ENCODE measurements at regions not wholly inside any gene's neighbourhood (a gene's known extent, or its start where the extent isn't known, plus 50 kb on each side); places are given as distances from the start of the nearest gene placed in this dataset.
A peak's percentile ranks its signal among the peaks of the same experiment; 100 is the strongest.
"Not testable (repeated sequence)": the region's sequence is repeated elsewhere in the genome, so short reads cannot be mapped to it uniquely, and the experiment has no call there.

- not testable (repeated sequence) for DNase-seq (ENCODE audit: low spot score)
Observed at GRCh38 chr20:18876394-18876793, 62.8 kb downstream of the SCP2D1 start.

GRCh38 chr20:18879262-18879661, 65.7 kb downstream of the SCP2D1 start:
- peak; percentile 73 for DNase-seq (ENCODE audit: low spot score)

DNA sequence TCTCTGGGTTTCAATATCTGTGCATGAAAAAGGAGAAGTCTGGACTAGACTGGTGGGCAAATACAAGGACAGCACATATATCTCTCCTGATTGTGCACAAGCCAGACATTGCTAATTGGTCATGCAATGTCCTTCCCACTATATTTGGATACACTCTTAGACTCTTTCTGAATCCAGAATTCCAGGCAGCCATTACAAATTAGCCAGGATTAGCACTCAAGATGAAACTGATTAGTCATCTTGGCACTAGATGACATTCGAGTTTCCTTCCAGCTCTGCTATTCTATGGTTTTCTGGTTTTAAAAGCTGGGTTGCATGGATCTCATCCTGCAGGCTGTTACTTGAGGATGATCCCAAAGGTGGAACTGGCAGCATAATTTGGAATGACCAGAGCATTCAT, 73.2 kb downstream of the SCP2D1 start:
- no peak for DNase-seq (ENCODE audit: low spot score)

DNA sequence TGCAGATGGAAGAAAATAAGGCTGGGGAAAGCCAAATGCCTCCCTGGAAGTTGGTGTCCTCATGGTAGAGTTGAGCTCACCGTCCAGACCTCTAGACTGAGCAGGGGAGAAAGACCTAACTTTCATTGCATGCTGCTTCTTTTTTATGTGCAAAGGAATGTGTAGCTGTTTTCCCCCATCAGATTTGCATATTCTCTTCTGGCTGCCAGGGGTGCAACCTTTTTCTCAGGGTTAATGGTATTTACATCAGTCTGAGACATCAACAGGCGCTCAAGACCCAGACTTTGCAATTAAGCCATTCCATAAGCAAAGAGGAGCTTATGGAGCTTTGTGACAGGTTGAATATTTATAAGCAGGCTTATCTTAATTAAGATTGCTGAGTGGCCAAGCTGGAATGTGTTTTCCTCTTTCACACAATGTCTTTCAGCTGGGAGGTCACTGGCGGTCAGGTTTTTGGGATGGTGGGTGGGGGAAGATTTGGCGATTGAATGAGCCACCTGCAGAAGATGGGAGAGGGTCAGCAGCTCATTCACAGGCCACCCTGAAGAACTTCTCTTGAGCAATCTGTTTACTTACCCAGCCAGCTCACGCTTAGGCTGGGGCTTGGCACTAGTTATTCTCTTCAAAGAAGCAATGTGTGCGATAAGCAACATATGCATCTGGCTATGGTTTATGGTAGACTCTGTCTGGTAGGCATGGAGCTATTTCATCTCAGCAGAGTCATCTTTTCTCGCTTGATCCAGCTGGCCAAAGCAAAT, 88.6 kb downstream of the SCP2D1 start:
- DNase-seq (ENCODE audit: low spot score) = no peak

- DNase-seq (ENCODE audit: low spot score) = no peak
Observed at GRCh38 chr20:18904192-18904591, 90.6 kb downstream of the SCP2D1 start.

- peak; percentile 23 for DNase-seq (ENCODE audit: low spot score)
Observed at GRCh38 chr20:18904624-18905023, 91.0 kb downstream of the SCP2D1 start.

DNA sequence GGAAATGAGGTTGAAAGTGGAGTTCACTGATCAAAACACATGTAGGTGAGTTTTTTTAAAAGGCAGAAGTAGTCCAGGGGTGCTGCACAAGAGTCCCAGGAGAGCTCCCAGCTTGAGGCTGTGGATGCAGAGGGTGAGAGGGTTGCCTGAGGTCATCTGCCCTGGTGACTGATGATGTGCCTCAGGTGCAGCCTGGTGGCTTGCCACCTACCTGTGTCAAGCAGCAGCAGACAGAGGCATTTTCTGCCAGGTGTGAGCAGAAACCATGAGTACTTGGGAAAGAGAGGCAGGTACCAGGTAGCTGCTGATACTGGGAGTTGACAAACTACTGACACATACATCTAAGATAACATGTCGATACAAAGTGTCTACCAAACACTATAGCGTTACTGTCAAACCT, 92.5 kb downstream of the SCP2D1 start:
- no peak for DNase-seq (ENCODE audit: low spot score)

- DNase-seq (ENCODE audit: low spot score) = no peak
Observed at GRCh38 chr20:18907353-18907752, 93.8 kb downstream of the SCP2D1 start.

GRCh38 chr20:18908109-18908508, 94.5 kb downstream of the SCP2D1 start:
- no peak for DNase-seq (ENCODE audit: low spot score)

- DNase-seq (ENCODE audit: low spot score) = no peak
Observed at GRCh38 chr20:18909254-18909653, 95.7 kb downstream of the SCP2D1 start.

DNA sequence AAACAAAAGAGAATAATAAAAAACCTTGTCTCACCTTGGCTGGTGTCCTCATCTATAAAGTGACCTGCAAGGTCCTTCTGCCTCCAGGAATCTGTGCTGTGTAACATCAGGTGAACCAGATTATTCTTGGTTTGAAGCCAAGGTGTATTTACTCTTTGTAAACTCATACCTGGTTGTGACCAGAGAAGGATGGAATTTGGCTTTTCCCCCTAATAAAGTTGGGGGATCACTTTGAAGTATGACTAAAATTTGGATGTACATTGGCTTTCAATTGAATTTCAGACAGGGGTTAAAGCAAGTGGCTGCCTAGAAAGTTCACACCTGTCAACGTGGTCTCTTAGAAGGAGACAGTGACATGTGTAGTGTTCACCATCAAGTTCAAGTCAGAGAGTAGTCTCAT, 100.1 kb downstream of the SCP2D1 start:
- DNase-seq (ENCODE audit: low spot score) = no peak

- DNase-seq (ENCODE audit: low spot score) = no peak
Observed at GRCh38 chr20:18914796-18915195, 101.2 kb downstream of the SCP2D1 start.

- no peak for DNase-seq (ENCODE audit: low spot score)
Observed at GRCh38 chr20:18916886-18917750, 103.5 kb downstream of the SCP2D1 start.

GRCh38 chr20:18919996-18920395, 106.4 kb downstream of the SCP2D1 start:
- DNase-seq (ENCODE audit: low spot score) = no peak

GRCh38 chr20:18921291-18921690, 107.7 kb downstream of the SCP2D1 start:
- no peak for DNase-seq (ENCODE audit: low spot score)

- no peak for DNase-seq (ENCODE audit: low spot score)
Observed at GRCh38 chr20:18922251-18922650, 108.7 kb downstream of the SCP2D1 start.

GRCh38 chr20:18922898-18923297, 109.3 kb downstream of the SCP2D1 start:
- no peak for DNase-seq (ENCODE audit: low spot score)

DNA sequence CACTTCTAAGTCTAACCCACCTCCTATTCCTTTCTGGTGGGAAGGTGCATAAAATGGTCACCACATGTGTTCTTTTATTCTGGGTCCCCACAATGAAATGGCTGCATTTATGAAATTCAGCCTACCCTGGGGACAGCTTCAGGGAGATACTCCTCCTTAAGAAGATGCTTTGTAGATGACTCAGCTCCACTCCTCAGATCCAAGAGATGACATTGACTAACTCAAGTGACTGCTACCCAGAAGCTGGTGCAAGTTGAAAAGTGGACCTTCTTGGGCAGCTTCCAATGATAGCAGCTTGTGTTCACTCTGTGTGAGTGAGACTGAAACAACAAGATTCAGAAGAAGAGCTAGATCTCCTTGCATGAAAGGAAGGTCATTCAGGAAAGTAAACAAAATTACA, 113.4 kb downstream of the SCP2D1 start:
- DNase-seq (ENCODE audit: low spot score) = no peak

GRCh38 chr20:18928626-18929025, 115.0 kb downstream of the SCP2D1 start:
- DNase-seq (ENCODE audit: low spot score) = no peak

DNA sequence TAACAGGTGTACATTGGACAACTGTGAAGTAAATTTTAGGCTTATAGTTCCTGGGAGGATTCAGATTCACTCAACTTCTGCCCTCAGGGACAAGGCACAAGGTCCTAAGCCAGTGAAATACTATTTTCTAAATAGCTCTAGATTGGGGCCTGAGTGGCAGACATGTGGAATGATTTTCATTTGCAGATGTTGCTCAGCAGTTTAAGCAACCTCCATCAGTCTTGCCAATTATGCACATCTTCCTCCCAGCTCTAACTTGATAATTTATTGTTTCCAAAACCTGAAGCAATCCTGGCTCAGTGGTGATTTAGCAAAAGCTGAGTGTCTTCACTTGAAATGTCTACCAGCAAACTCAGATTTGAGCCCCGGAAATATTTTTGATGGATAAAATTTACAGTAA, 116.2 kb downstream of the SCP2D1 start:
- no peak for DNase-seq (ENCODE audit: low spot score)

GRCh38 chr20:18943542-18943941, 130.0 kb downstream of the SCP2D1 start:
- DNase-seq (ENCODE audit: low spot score) = no peak

- no peak for DNase-seq (ENCODE audit: low spot score)
Observed at GRCh38 chr20:18956890-18957289, 143.3 kb downstream of the SCP2D1 start.

GRCh38 chr20:18957328-18957727, 143.7 kb downstream of the SCP2D1 start:
- DNase-seq (ENCODE audit: low spot score) = no peak
